Liver (tissue), 8 donors: ENCODE measurements at regions not wholly inside any gene's neighbourhood (a gene's known extent, or its start where the extent isn't known, plus 50 kb on each side); places are given as distances from the start of the nearest gene placed in this dataset.
"Not testable (repeated sequence)": the region's sequence is repeated elsewhere in the genome, so short reads cannot be mapped to it uniquely, and the experiment has no call there.

Experiments used
- DNase-seq: peaks from one replicate; pipeline ENCODE4 v3.0.0-alpha.2; 2017; ENCODE audit warnings: low spot score
- H3K27ac ChIP-seq, 2 donors: one replicate each; pipeline ENCODE4 v1.7.0; 2013; ENCODE audit warnings: inconsistent platforms in 2 of 2, low read length in 2 of 2, control low read depth in 1 of 2, low read depth in 1 of 2, mild to moderate bottlenecking in 1 of 2
- H3K27me3 ChIP-seq, 4 donors: one replicate each; pipeline versions ENCODE4 v1.6.1 to v1.7.0; 2013; ENCODE audit warnings: low read length in 3 of 4, inconsistent platforms in 1 of 4, mild to moderate bottlenecking in 1 of 4, moderate library complexity in 1 of 4; ENCODE audit not compliant: control insufficient read depth in 4 of 4, insufficient read depth in 4 of 4
- H3K36me3 ChIP-seq, 4 donors: one replicate each; pipeline versions ENCODE4 v1.6.1 to v1.7.0; 2013; ENCODE audit warnings: low read length in 3 of 4, mild to moderate bottlenecking in 3 of 4, low read depth in 1 of 4, moderate library complexity in 1 of 4; ENCODE audit not compliant: control insufficient read depth in 4 of 4, insufficient read depth in 3 of 4
- H3K4me1 ChIP-seq, 4 donors: one replicate each; pipeline versions ENCODE4 v1.6.1 to v1.7.0; 2013; ENCODE audit warnings: low read length in 3 of 4, mild to moderate bottlenecking in 3 of 4, moderate library complexity in 1 of 4; ENCODE audit not compliant: control insufficient read depth in 4 of 4, insufficient read depth in 4 of 4
- H3K4me3 ChIP-seq, 3 donors: one replicate each; pipeline versions ENCODE4 v1.6.1 to v1.7.0; 2013; ENCODE audit warnings: low read length in 3 of 3, control low read depth in 1 of 3, low read depth in 1 of 3, mild to moderate bottlenecking in 1 of 3
- H3K9ac ChIP-seq, 2 donors: one replicate each; pipeline ENCODE4 v1.7.0; 2013; ENCODE audit warnings: low read length in 2 of 2, mild to moderate bottlenecking in 2 of 2, moderate library complexity in 2 of 2, control low read depth in 1 of 2, low read depth in 1 of 2
- H3K9me3 ChIP-seq, 4 donors: one replicate each; pipeline versions ENCODE4 v1.6.1 to v1.7.0; 2013; ENCODE audit warnings: low read length in 3 of 4; ENCODE audit not compliant: control insufficient read depth in 4 of 4
- CTCF ChIP-seq: fragments of 150-350 bp; IDR thresholded peaks from 2 replicates; pipeline ENCODE4 v1.5.1; 2017; ENCODE audit warnings: improper control_type of control experiment, low read depth, low read length; ENCODE audit not compliant: missing input control
- EGR1 ChIP-seq, 2 donors: IDR thresholded peaks; 2 replicates each; pipeline ENCODE4 v1.6.1; 2016 to 2018; ENCODE audit warnings: antibody characterized with exemption in 2 of 2, low read depth in 2 of 2
- FOXA2 ChIP-seq: IDR thresholded peaks from 2 replicates; pipeline ENCODE4 v1.6.1; 2016; ENCODE audit warnings: antibody characterized with exemption
- GABPA ChIP-seq, 2 donors: IDR thresholded peaks in 1 of 2; conservative IDR thresholded peaks in 1 of 2; 2 replicates each; pipeline ENCODE4 v1.6.1; 2016; ENCODE audit warnings: antibody characterized with exemption in 2 of 2, mild to moderate bottlenecking in 1 of 2, moderate library complexity in 1 of 2
- HNF4A ChIP-seq, 2 donors: conservative IDR thresholded peaks; 2 replicates each; pipeline ENCODE4 v1.6.1; 2016; ENCODE audit warnings: antibody characterized with exemption in 2 of 2, mild to moderate bottlenecking in 2 of 2
- JUND ChIP-seq, 2 donors: IDR thresholded peaks; 2 replicates each; pipeline ENCODE4 v1.6.1; 2016; ENCODE audit warnings: antibody characterized with exemption in 2 of 2
- NR2F2 ChIP-seq: IDR thresholded peaks from 2 replicates; pipeline ENCODE4 v1.6.1; 2016; ENCODE audit warnings: antibody characterized with exemption
- REST ChIP-seq: IDR thresholded peaks from 2 replicates; pipeline ENCODE4 v1.6.1; 2016; ENCODE audit warnings: antibody characterized with exemption, mild to moderate bottlenecking
- WGBS: extraction: QIAGEN DNeasy Blood & Tissue Kit; methylation state at CpG from one replicate; pipeline ENCODE4 v1.1.7; 2013; 5-methylcytosine and 5-hydroxymethylcytosine counted together
- TF ChIP-seq, protein P1 (sequence below): IDR thresholded peaks from 2 replicates; pipeline ENCODE4 v1.6.1; 2016; ENCODE audit warnings: antibody characterized with exemption
- donor health status: healthy.
- donor health status: healthy.
- donor health status: healthy.
- donor health status: healthy.
- donor health status: healthy.

DNA sequence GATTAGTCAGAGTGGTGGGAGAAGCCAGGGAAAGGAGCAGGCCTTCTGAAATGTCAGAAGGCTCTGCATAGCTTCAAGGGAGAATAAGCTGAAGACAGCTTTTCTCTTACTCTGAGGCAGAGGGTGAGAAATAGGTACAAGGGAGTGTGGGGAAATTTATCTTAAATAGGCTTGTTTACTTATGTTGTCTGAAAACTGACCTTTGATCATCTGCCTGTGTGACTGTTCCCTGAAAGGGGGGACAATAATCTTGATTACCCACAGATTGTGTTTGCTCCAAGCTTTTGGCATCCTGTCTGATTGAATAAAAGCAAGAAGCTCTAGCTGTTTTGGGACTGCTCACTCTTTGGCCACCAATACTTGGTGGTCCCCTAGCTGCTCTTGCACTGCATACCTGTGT lies 91.7 kb upstream of the TMSB4Y start:
- no peaks in the 10 kb centered on the region for H3K9me3 ChIP-seq
- H3K27me3 ChIP-seq = no peaks in the 10 kb centered on the region
- H3K4me1 ChIP-seq = peaks cover 0 to 5% (median 0%) of the 10 kb centered on the region in 4 donors
- H3K4me3 ChIP-seq = no peak overlapping the region
- H3K27ac ChIP-seq = no peak overlapping the region
- no peaks in the 10 kb centered on the region for H3K36me3 ChIP-seq
- H3K9ac ChIP-seq = no peak overlapping the region
- no peak for DNase-seq
- TF ChIP-seq FOXA2 = peak; percentile 57
- TF ChIP-seq CTCF = no peak
- TF ChIP-seq HNF4A (conservative IDR thresholded peaks at IDR 0.05) = peak in 1 of 2 donors; percentile 57

DNA sequence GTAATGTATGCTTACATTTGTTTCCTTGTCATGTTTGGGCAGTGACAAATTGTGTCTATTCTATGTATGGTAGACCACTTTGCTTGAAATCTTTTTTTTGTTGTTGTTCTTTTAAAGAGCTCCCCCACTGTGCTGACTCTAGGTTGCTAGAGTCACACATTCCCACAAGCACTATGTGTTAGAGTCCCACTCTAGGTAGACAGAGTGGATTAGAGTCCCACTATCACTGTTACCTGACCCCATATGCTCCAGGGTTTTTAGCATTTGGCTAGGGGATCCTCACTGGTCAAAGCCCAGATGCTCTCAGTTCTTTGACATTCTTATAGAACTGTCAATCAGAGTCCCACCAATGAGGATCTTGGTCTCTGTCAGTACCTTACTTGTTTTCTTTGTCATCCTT lies 111.2 kb upstream of the TMSB4Y start:
- no peak for DNase-seq
- no peaks in the 10 kb centered on the region for H3K9me3 ChIP-seq
- no peaks in the 10 kb centered on the region for H3K36me3 ChIP-seq
- no peaks in the 10 kb centered on the region for H3K4me1 ChIP-seq
- no peak overlapping the region for H3K27ac ChIP-seq
- TF ChIP-seq REST (no peak), FOXA2 (no peak), GABPA (IDR thresholded peaks at IDR 0.05 in 1 of 2, conservative IDR thresholded peaks at IDR 0.05 in 1 of 2) (no peak), JUND (IDR thresholded peaks at IDR 0.05) (no peak), EGR1 (IDR thresholded peaks at IDR 0.05; ENCODE audit: low read depth in 2 of 2) (no peak), NR2F2 (no peak)
- TF ChIP-seq, protein P1, sequence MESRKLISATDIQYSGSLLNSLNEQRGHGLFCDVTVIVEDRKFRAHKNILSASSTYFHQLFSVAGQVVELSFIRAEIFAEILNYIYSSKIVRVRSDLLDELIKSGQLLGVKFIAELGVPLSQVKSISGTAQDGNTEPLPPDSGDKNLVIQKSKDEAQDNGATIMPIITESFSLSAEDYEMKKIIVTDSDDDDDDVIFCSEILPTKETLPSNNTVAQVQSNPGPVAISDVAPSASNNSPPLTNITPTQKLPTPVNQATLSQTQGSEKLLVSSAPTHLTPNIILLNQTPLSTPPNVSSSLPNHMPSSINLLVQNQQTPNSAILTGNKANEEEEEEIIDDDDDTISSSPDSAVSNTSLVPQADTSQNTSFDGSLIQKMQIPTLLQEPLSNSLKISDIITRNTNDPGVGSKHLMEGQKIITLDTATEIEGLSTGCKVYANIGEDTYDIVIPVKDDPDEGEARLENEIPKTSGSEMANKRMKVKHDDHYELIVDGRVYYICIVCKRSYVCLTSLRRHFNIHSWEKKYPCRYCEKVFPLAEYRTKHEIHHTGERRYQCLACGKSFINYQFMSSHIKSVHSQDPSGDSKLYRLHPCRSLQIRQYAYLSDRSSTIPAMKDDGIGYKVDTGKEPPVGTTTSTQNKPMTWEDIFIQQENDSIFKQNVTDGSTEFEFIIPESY = no peak
- H3K4me3 ChIP-seq = no peak overlapping the region
- no peaks in the 10 kb centered on the region for H3K27me3 ChIP-seq
- no peak overlapping the region for H3K9ac ChIP-seq

DNA sequence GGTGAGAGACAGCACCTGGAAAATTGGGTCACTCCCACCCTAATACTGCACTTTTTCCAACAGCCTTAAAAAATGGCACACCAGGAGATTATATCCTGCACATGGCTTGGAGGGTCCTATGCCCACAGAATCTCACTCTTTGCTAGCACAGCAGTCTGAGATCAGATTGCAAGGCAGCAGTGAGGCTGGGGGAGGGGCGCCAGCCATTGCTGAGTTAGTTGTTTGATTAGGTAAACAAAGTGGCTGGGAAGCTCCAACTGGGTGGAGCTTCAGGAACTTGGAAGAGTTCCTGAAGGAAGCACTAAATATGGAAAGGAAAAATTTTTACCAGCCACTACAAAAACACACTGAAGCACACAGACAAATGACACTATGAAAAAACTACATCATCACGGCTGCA lies 91.1 kb upstream of the UTY start:
- not testable (repeated sequence) for H3K27me3 ChIP-seq, H3K27ac ChIP-seq, H3K4me3 ChIP-seq, H3K36me3 ChIP-seq, H3K9ac ChIP-seq, H3K4me1 ChIP-seq, DNase-seq, H3K9me3 ChIP-seq
- WGBS = 82% methylated on average over 2 of the region's 2 CpGs
- peak; percentile 16 for TF ChIP-seq FOXA2
